Large intestine (tissue), 3 donors: ENCODE measurements at regions not wholly inside any gene's neighbourhood (a gene's known extent, or its start where the extent isn't known, plus 50 kb on each side); places are given as distances from the start of the nearest gene placed in this dataset.

Experiments
- DNase-seq, 2 donors: peaks; one replicate each; pipeline versions ENCODE4 v3.0.0 to v3.0.0-alpha.2; 2013
- H3K27ac ChIP-seq: one replicate; pipeline ENCODE4 v1.5.1; 2013; ENCODE audit warnings: low read length
- H3K27me3 ChIP-seq: 2 replicates; pipeline ENCODE4 v1.6.1; 2013; ENCODE audit warnings: low read length; ENCODE audit not compliant: control insufficient read depth, insufficient read depth
- H3K36me3 ChIP-seq: 2 replicates; pipeline ENCODE4 v1.6.1; 2013; ENCODE audit warnings: low read length; ENCODE audit not compliant: control insufficient read depth, insufficient read depth
- H3K4me1 ChIP-seq: one replicate; pipeline ENCODE4 v1.6.1; 2013; ENCODE audit warnings: low read length; ENCODE audit not compliant: control insufficient read depth, insufficient read depth
- H3K4me3 ChIP-seq: one replicate; pipeline ENCODE4 v1.5.1; 2013; ENCODE audit warnings: low read length
- H3K9me3 ChIP-seq: one replicate; pipeline ENCODE4 v1.6.1; 2013; ENCODE audit warnings: mild to moderate bottlenecking, low read depth, low read length, moderate library complexity; ENCODE audit not compliant: control insufficient read depth
- WGBS: methylation state at CpG from one replicate; pipeline ENCODE4 v1.1.5; 2013; ENCODE audit warnings: low lambda C conversion rate; ENCODE audit not compliant: insufficient coverage; 5-methylcytosine and 5-hydroxymethylcytosine counted together

- Histone ChIP-seq H3K4me3 (no peak overlapping the region), H3K9me3 (no peaks in the 10 kb centered on the region), H3K36me3 (no peaks in the 10 kb centered on the region), H3K27ac (no peak overlapping the region), H3K4me1 (no peaks in the 10 kb centered on the region), H3K27me3 (no peaks in the 10 kb centered on the region)
- WGBS = no CpG with 5 or more reads among the region's 2 CpGs
- no peak for DNase-seq
Observed at GRCh38 chr5:25573691-25574090, 928.9 kb upstream of the CDH10 start.

- WGBS = 90% methylated on average over 1 of the region's 5 CpGs
- no peaks in the 10 kb centered on the region for H3K27me3 ChIP-seq
Observed at GRCh38 chr5:25570067-25570583, 925.3 kb upstream of the CDH10 start.

GRCh38 chr5:25568989-25569625 lies 924.3 kb upstream of the CDH10 start:
- no peak overlapping the region for H3K27ac ChIP-seq
- no peak for DNase-seq
- no peaks in the 10 kb centered on the region for H3K36me3 ChIP-seq
- no peaks in the 10 kb centered on the region for H3K27me3 ChIP-seq
- H3K4me1 ChIP-seq = no peaks in the 10 kb centered on the region
- H3K4me3 ChIP-seq = no peak overlapping the region
- 87% methylated on average over 4 of the region's 17 CpGs for WGBS
- H3K9me3 ChIP-seq = no peaks in the 10 kb centered on the region

More at GRCh38 chr5:25570067-25570583, 925.3 kb upstream of the CDH10 start:
- no peaks in the 10 kb centered on the region for H3K4me1 ChIP-seq
- H3K4me3 ChIP-seq = no peak overlapping the region
- no peaks in the 10 kb centered on the region for H3K9me3 ChIP-seq
- no peak overlapping the region for H3K27ac ChIP-seq
- DNase-seq = no peak
- H3K36me3 ChIP-seq = no peaks in the 10 kb centered on the region

GRCh38 chr5:25568294-25568693 lies 923.5 kb upstream of the CDH10 start:
- Histone ChIP-seq H3K4me1 (no peaks in the 10 kb centered on the region), H3K27me3 (no peaks in the 10 kb centered on the region), H3K27ac (no peak overlapping the region), H3K36me3 (no peaks in the 10 kb centered on the region), H3K4me3 (no peak overlapping the region), H3K9me3 (no peaks in the 10 kb centered on the region)
- no peak for DNase-seq
- 92% methylated on average over 1 of the region's 1 CpG for WGBS

GRCh38 chr5:25567881-25568280 lies 923.1 kb upstream of the CDH10 start:
- Histone ChIP-seq H3K27me3 (no peaks in the 10 kb centered on the region), H3K9me3 (no peaks in the 10 kb centered on the region), H3K4me1 (no peaks in the 10 kb centered on the region), H3K27ac (no peak overlapping the region), H3K36me3 (no peaks in the 10 kb centered on the region), H3K4me3 (no peak overlapping the region)
- WGBS = 30% methylated on average over 2 of the region's 3 CpGs
- DNase-seq = no peak

GRCh38 chr5:25562656-25563055 lies 917.9 kb upstream of the CDH10 start:
- Histone ChIP-seq H3K27ac (no peak overlapping the region), H3K27me3 (no peaks in the 10 kb centered on the region), H3K36me3 (no peaks in the 10 kb centered on the region), H3K4me1 (no peaks in the 10 kb centered on the region), H3K4me3 (no peak overlapping the region), H3K9me3 (no peaks in the 10 kb centered on the region)
- DNase-seq = no peak

- Histone ChIP-seq H3K36me3 (no peaks in the 10 kb centered on the region), H3K4me3 (no peak overlapping the region), H3K27ac (no peak overlapping the region), H3K27me3 (no peaks in the 10 kb centered on the region), H3K9me3 (no peaks in the 10 kb centered on the region), H3K4me1 (no peaks in the 10 kb centered on the region)
- no peak for DNase-seq
- no CpG with 5 or more reads among the region's 2 CpGs for WGBS
Observed at GRCh38 chr5:25554077-25554476, 909.3 kb upstream of the CDH10 start.

- Histone ChIP-seq H3K36me3 (no peaks in the 10 kb centered on the region), H3K27me3 (no peaks in the 10 kb centered on the region), H3K4me3 (no peak overlapping the region), H3K9me3 (no peaks in the 10 kb centered on the region), H3K4me1 (no peaks in the 10 kb centered on the region), H3K27ac (no peak overlapping the region)
- DNase-seq = no peak
- 93% methylated on average over 2 of the region's 2 CpGs for WGBS
Observed at GRCh38 chr5:25552871-25553481, 908.2 kb upstream of the CDH10 start.

- Histone ChIP-seq H3K27ac (no peak overlapping the region), H3K36me3 (no peaks in the 10 kb centered on the region), H3K9me3 (no peaks in the 10 kb centered on the region), H3K27me3 (no peaks in the 10 kb centered on the region), H3K4me3 (no peak overlapping the region), H3K4me1 (no peaks in the 10 kb centered on the region)
- no peak for DNase-seq
Observed at GRCh38 chr5:25550793-25551192, 906.0 kb upstream of the CDH10 start.

GRCh38 chr5:25544652-25545249 lies 900.0 kb upstream of the CDH10 start:
- Histone ChIP-seq H3K27ac (no peak overlapping the region), H3K4me3 (no peak overlapping the region), H3K4me1 (no peaks in the 10 kb centered on the region), H3K36me3 (no peaks in the 10 kb centered on the region), H3K27me3 (no peaks in the 10 kb centered on the region), H3K9me3 (no peaks in the 10 kb centered on the region)
- WGBS = 17% methylated on average over 1 of the region's 6 CpGs
- DNase-seq = peak; percentile 5 to 14

- no peak for DNase-seq
- no peaks in the 10 kb centered on the region for H3K27me3 ChIP-seq
- no peak overlapping the region for H3K27ac ChIP-seq
- no peaks in the 10 kb centered on the region for H3K9me3 ChIP-seq
- H3K4me1 ChIP-seq = no peaks in the 10 kb centered on the region
- 77% methylated on average over 1 of the region's 2 CpGs for WGBS
- H3K36me3 ChIP-seq = no peaks in the 10 kb centered on the region
- H3K4me3 ChIP-seq = no peak overlapping the region
Observed at GRCh38 chr5:25540628-25541027, 895.9 kb upstream of the CDH10 start.
